ENCODE measurements at regions not wholly inside any gene's neighbourhood (a gene's known extent, or its start where the extent isn't known, plus 50 kb on each side); places are given as distances from the start of the nearest gene placed in this dataset.
"Not testable (repeated sequence)": the region's sequence is repeated elsewhere in the genome, so short reads cannot be mapped to it uniquely, and the experiment has no call there.

DNA sequence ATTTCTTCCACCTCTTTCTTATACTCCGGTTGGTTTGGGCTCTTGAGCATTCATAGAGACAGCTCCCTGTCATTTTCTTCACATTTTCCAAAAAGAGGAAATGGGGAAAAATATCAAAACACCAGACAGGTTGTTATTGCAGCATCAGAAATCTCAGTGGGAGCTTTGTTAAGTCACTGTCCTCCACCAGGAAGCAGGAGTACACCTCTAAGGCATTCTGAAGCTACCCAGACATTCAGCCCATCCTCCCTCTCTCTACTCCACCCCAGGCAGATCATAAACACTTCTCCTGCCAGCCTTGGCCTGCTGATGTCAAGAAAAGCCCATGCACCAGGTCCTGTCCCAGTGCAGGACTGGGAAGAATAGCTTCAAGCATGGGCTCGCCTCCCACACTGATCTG lies 1198.3 kb downstream of the VRK1 start:
- no peak for DNase-seq (ENCODE audit: extremely low read depth in 1 of 11, low read depth in 9 of 11, low spot score in 4 of 11)

DNA sequence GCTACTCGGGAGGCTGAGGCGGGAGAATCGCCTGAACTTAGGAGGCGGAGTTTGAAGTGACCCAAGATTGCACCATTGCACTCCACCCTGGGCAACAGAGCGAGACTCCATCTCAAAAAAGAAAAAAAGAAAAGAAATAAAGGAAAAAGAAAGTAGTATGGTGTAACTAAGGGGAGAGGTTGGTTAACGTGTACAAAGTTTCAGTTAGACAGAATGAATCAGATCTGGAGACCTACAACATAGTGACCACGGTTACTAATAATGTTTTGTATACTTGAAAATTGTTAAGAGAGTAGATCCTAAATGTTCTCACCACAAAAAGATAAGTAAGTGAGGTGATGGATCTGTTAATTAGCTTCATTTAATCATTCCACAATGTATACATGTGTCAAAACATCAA lies 1208.8 kb downstream of the VRK1 start:
- no peak for DNase-seq (ENCODE audit: extremely low read depth in 1 of 11, low read depth in 9 of 11, low spot score in 4 of 11)

DNA sequence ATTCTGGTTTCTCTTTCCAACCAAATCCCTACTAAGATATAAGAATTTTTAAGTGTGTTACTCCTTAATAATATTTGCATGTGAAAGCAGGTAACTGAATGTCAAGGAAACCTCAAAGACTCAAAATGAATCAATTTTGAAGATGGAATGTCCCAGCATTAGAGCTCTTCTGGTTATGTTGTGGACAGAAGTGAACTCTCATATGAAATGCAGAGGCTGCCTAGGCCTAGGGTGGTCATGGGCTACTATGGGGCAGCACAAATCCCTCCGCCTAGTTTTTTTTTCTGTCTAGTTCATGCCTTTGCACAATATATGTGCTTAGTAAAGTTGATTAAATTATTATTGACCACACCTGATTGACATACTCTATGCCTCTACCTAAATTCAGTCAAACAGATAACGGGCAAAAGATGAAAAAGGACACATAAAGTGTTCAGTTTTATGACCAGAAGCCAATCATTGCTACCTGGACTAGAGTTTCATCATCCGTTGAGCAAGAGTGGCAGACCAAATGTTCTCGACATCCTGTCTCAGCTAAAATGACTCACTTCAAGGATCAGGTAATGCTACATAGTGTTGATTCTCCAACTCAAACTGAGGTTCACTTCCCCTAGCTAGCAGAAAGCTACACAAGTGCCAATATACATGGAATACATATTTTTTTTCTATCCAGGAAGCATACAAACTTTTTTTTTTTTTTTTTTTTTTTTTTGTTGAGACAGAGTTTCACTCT lies 1211.4 kb downstream of the VRK1 start:
- no peak for DNase-seq (ENCODE audit: extremely low read depth in 1 of 11, low read depth in 9 of 11, low spot score in 4 of 11)

DNA sequence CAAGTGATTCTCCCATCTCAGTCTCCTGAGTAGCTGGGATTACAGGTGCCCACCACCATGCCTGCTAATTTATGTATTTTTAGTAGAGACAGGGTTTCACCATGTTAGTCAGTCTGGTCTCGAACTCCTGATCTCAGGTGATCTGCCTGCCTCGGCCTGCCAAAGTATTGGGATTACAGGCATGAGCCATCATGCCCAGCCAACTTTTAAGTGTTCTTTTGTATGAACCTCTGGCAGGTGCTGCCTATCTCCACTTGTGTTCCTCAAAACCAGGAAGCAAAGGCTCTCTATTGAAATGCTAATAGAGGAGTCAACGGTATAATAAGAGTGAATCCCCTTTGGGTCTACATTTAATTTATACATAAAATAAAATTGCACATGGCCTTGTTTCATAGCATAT lies 1212.0 kb downstream of the VRK1 start:
- DNase-seq (ENCODE audit: extremely low read depth in 1 of 11, low read depth in 9 of 11, low spot score in 4 of 11) = not testable (repeated sequence)

DNA sequence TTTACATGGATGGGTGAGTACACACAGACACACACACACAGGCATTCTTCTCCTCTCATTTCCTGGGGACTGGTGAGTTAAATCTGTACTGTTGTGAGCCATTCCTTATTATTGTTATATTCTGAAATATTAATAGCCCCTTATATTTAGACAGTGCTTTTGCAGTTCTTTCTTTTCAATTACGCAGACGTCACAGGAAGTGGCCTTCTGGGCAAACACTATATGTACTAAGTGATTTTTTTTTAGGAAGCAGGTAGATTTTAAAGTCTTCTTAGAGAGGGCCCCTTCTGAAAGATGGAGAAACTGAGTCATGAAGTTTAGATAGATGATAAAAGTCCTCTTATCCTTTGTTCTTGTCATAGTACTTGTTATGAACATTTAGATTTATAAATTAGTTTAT lies 1213.6 kb downstream of the VRK1 start:
- no peak for DNase-seq (ENCODE audit: extremely low read depth in 1 of 11, low read depth in 9 of 11, low spot score in 4 of 11)

DNA sequence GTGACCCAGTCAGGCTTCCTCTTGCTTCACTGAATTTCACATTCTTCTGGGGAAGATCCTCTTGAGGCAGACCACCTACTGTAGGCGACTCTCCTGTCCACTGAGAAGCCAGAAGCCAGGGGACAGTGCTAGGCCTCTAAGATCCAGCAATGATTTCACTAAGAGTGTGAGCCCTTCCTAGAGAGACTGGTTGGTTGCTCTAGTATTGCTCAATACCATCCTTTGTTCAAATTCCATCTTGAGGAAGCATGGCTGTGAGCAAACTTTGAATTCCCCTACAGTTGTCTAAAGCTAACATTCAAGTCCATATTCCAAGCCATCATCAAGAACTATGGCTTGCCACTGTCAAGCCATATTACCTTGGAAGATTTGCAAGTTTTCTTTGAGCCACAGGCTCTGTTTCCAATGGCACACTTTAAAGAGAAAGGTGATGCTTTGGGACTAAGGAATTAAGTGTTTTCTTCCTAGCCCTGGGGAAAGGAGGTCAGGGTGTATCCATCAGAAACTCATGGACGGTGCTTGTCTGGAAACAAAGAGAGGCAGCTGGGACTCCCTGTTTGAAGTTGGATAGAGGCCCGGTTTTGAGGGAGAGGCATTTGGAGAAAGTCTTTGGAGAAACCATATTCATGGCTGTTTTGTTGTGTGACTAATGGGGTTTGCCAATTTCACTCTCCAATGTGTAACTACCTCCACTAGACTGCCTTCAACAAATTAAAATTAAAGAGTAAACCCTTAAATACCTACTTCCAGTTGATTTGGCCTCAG lies 1217.9 kb downstream of the VRK1 start:
- no peak for DNase-seq (ENCODE audit: extremely low read depth in 1 of 11, low read depth in 9 of 11, low spot score in 4 of 11)

DNA sequence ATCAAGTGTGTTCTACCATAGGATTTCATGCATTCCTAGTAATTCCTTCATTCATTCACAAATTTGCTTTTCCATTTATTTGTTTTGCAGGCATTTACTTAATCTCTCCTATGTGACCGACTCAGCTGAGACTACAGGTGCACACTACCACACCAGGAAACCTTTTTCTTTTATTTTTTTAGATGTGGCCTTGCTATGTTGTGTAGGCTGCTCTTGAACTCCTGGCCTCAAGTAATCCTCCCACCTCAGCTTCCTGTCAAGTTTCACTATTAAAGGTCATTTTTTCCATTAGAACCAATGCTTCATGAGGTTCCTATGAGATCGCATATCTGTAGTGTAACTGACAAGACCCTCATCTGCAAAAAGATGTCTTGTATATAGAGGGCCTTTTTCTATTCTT lies 1218.7 kb downstream of the VRK1 start:
- DNase-seq (ENCODE audit: extremely low read depth in 1 of 11, low read depth in 9 of 11, low spot score in 4 of 11) = no peak

DNA sequence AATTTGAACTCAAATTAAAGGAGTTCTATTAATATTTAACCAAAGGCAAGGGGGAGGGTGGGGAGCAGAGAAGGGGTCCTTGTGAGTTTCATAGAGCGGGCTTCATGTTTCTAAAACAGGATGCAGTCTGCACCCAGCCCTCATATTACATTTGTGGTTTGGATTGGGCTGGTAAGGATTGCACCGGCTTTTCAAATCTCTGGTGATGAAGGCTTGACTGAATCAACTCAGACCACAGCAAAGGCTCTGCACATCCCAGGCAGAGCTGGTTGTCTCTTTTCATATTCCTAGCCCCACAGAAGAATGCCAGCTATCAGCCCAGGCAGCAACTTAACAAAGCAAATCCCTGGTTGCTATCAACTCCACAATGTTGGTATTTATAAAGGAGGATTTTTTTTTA lies 1221.4 kb downstream of the VRK1 start:
- DNase-seq (ENCODE audit: extremely low read depth in 1 of 11, low read depth in 9 of 11, low spot score in 4 of 11) = no peak

DNA sequence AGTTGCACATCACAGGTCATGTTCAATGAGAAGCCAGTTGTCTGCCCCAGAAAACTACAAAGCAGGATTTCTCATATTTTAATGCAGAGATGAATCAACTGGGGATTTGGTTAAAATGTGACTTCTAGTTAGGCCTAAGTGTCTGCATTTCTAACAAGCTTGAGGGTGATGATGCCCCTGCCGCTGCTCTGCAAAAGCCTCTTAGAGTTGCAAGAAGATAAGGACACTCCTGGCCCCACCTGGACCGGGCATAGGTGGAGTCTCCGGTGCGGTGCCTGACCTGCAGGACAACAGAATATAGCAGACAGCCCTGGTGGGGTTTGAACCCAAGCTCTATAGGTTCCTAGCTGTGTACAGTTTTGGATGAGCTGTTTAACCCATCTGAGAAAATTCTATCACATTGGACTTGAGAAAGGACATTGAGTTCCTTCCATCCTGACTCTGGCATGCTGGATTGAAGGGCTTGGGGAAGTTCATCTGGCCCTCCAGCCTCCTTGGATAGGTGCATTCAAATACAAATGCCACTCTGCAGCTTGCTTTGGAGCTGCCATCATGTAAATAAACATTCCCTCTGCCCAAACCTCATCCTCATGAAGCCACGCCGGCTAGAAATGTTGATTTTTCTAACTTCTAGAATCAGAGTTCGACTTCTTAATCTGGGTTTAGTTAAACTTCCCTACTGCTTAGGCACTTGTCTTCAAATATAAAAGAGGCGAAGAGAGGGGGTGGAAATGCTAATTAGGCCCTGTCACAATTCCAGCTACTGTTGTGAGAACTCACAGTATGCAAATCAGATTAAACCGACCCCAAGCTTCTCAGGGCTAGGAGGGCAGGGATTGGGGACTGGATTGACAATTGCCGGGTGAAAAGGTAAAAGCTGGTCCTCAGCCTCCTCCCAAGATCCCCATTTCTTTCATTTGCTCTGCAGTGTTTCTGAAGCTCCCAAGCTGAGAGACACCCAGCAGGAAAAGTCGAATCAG lies 1225.6 kb downstream of the VRK1 start:
- no peak for DNase-seq (ENCODE audit: extremely low read depth in 1 of 11, low read depth in 9 of 11, low spot score in 4 of 11)

DNA sequence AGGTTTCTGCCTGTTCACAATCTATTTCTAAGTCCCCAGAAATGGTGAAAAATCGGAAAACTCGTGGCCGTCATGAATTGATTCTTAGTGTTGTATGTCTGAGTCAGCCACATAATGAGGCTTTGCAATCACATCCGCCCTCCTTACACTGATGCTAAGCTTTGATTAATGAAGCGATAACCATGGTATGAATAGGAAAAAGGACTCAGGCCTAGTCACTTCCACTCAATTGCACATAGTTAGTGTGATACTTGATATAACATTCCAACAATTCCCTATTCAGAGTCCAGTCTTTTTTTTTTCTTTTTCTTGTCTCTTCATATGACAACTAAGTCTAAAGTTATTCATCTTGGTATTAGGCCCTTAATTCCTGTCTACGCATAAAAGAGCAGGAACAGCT lies 1231.0 kb downstream of the VRK1 start:
- DNase-seq (ENCODE audit: extremely low read depth in 1 of 11, low read depth in 9 of 11, low spot score in 4 of 11) = no peak

DNA sequence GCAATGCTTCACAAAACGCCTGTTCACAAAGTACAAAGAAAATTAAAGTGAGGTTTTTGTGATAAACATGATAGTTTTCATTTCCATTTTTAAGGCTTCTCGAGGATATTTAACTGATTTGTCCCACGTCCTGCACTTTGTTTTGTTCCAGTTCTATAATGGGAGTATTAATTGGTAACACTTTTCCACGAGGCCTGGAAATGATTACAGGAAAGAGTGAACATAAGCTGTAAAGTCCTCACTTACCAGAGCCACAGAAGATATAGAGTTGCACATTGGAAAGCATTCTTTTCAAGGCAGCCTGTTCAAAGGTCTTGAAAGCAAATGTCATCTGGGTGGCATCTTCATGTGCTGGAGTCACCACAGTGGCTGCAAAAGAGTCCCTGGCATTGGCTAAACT lies 1236.6 kb downstream of the BCL11B start:
- peak in 5 of 11 donors; percentile 3 to 60 (median 16) for DNase-seq (ENCODE audit: extremely low read depth in 1 of 11, low read depth in 9 of 11, low spot score in 4 of 11)

DNA sequence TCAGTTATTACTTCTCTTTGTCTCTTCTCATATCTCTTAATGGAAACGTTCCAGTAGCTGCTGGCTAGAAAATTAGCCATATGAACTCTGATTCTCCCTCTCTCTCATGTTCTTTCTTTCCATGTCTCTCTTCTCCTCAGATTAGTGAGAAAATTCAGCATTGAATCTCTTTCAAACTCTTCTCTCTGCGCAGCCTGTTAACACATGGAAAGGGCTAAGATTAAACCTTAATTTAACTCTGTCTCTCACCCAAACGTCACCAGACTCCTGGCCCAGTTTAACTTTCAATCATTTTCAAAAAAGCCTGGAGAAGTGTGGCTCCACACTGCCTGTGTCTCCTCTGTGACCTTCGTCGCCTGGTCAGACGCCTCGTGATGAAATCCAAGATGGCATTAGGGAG lies 1234.2 kb downstream of the BCL11B start:
- DNase-seq (ENCODE audit: extremely low read depth in 1 of 11, low read depth in 9 of 11, low spot score in 4 of 11) = no peak

DNA sequence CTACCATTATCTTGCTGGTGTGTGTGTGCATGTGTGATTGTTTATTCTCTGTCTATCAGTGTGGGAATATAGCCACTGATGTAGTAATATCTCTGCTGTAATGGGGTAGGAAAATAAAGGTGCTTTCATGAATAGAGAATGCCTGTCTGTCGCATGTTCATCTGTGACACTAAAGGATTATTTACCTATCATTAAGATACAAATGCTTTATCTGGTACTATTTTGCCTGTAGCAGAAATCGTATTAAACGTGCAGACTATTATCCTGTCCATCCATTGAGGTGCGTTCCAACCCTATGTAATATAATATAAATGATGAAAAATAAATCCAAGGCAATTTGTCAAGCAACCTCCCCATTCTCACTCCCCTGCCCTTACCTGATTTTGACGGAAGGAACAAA lies 1215.1 kb downstream of the BCL11B start:
- DNase-seq (ENCODE audit: extremely low read depth in 1 of 11, low read depth in 9 of 11, low spot score in 4 of 11) = no peak

DNA sequence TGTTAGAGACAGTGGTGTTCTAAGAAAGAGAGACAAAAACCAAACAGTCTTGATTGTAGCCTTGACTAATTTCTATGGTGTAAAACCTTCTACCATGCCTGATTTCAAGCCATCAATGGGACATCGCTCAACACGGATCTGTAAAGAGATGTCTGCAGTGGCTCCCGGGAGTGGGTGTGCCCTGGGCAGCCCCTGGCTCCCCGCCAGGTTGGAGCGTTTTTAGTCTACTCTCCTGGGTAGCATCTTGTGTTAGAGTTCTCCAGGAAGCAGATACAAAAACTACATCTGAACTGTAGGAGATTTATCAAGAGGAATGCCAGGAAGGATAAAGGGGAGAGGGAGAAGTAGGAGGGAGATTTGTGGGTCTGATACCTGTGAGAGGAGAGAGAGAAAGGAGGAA lies 1212.9 kb downstream of the BCL11B start:
- DNase-seq (ENCODE audit: extremely low read depth in 1 of 11, low read depth in 9 of 11, low spot score in 4 of 11) = no peak

DNA sequence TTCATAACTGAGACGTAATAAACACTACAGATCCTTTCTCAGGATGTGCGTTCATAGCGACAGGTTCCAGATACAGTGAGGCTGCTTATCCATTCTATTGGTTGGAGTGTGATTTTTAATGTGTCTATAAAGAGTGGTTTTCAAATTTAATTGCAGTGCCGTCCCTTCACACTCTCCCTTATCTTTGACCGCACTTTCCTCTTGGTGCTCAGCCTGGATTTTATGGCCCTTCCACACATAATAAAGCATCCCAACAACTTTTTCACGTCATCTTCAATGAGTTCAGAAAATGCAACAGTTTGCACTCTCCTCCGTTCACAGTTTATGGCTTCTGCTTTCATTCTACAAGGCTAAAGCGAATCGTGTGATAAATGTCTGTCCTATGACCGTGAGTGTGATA lies 1209.9 kb downstream of the BCL11B start:
- DNase-seq (ENCODE audit: extremely low read depth in 1 of 11, low read depth in 9 of 11, low spot score in 4 of 11) = no peak

DNA sequence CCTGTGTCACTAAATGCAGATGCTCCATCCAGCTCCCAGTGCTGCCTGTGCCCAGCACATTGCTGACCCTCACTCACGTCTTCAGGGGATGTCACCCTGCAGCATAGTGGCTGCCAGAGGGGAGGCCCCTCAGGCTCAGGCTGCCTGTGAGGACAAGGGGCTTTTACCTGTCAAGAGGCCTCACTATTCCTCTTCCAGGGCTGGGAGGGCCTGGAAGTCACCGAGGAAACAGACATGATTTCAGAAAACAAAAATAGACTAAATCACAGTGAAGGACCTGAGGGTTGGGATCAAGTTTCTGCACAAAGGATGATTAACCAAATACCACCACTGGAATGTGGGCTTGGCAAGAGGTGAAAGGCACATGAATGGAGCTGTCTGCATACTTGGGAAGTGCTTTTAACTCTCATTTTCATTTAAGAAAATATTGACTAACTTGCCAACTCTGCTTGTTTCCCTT lies 1202.3 kb downstream of the BCL11B start:
- peak; percentile 18 to 78 (median 45) for DNase-seq (ENCODE audit: extremely low read depth in 1 of 11, low read depth in 9 of 11, low spot score in 4 of 11)

DNA sequence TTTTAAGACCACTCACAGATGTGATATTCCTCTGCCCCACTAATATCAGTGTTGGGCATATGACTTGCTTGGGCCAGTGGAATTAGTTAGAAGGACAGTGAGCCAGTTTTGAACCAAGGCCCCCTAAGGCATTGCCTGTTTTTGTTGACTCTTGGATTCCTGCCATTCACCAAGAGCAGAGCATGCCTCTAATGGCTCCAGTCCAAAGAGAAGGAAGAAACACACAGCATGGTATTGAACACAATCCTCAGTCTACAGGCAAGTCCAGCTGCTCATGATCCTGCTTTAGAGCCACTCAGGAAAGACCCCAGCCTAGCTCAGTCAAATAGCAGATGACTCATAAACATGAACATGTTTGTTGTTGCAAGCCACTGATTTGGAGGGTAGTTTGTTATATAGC lies 1201.5 kb downstream of the BCL11B start:
- DNase-seq (ENCODE audit: extremely low read depth in 1 of 11, low read depth in 9 of 11, low spot score in 4 of 11) = no peak

DNA sequence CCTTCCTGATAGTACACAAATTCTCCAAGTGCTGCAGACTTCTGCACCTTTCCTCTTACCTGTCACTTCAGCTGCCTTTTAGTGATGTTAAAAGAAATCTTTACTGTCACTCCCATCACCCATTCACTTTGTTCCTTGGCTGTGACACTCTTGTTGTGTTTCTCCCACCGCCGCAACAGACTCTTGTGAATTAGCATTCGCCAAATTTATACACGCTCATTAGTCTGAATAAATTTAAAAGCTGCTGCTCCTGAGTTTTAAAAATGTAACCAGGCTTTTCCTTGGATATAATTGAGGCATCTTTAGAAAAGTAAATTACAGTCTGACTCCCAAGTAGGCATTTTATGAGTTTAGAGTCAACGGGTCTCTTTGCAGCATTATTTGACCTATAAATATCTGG lies 1197.9 kb downstream of the BCL11B start:
- DNase-seq (ENCODE audit: extremely low read depth in 1 of 11, low read depth in 9 of 11, low spot score in 4 of 11) = no peak

DNA sequence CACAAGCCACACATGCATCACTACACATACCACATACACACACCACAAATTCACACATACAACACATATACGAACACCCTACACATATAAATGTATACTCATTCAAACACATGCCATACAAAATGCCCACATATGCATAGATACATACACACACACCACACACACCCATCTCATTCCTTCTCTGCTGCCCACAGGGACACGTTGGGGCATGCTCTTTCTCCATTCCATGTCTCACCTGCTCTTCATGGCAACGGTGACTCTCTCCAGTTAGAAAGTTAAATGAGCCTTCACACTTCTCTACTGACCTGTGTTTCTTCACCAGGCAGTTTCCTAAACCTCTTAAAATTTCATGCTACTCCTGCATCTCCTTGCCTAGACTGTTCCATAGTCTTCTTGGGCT lies 1194.8 kb downstream of the BCL11B start:
- no peak for DNase-seq (ENCODE audit: extremely low read depth in 1 of 11, low read depth in 9 of 11, low spot score in 4 of 11)

DNA sequence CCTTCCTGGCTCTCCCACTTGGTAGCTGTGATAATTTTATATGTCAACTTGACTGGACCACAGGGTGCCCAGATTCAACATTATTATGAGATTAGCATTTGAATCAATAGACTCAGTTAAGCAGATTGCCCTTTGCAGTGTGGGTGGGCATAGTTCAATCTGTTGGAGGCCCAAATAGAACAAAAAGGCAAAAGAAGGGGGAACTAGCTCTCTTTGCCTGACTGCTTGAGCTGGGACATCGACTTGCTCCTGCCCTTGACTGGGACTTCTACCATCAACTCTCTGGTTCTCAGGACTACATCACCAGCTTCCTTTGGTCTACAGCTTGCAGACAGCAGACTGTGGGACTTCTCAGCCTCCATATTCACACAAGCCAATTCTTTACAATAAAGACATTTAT lies 1189.2 kb downstream of the BCL11B start:
- DNase-seq (ENCODE audit: extremely low read depth in 1 of 11, low read depth in 9 of 11, low spot score in 4 of 11) = no peak
